ENCODE measurements at regions not wholly inside any gene's neighbourhood (a gene's known extent, or its start where the extent isn't known, plus 50 kb on each side); places are given as distances from the start of the nearest gene placed in this dataset.
A peak's percentile ranks its signal among the peaks of the same experiment; 100 is the strongest.

- Mint-ChIP-seq H3K27me3 (no peaks in the 10 kb centered on the region), H3K9me3 (no peaks in the 10 kb centered on the region), H3K4me1 (peaks cover 30 to 65% (median 46%) of the 10 kb centered on the region in 4 donors), H3K36me3 (peaks cover 8% of the 10 kb centered on the region), H3K4me3 (peak overlapping the region in 2 of 4 donors; percentile 3 to 11), H3K27ac (peak overlapping the region; percentile 85 to 89 (median 87))
- no peak overlapping the region for H3K4me3 ChIP-seq (ENCODE audit: low read depth, low read length)
- ATAC-seq (ENCODE audit: low read depth in 2 of 2): no peak
- H3K27me3 ChIP-seq (ENCODE audit: control insufficient read depth, insufficient read depth, low read length): no peaks in the 10 kb centered on the region
- no peaks in the 10 kb centered on the region for H3K36me3 ChIP-seq (ENCODE audit: control insufficient read depth, insufficient read depth, low read length)
- no peaks in the 10 kb centered on the region for H3K9me3 ChIP-seq (ENCODE audit: control insufficient read depth in 2 of 2, low read length in 2 of 2)
- no peaks in the 10 kb centered on the region for H3K4me1 ChIP-seq (ENCODE audit: control insufficient read depth, insufficient read depth, low read length, poor library complexity, severe bottlenecking)
- no peak for DNase-seq
- no peak overlapping the region for H3K27ac ChIP-seq (ENCODE audit: insufficient read depth, low read length, poor library complexity, severe bottlenecking)
Observed at GRCh38 chr9:110125207-110125751, 82.7 kb downstream of the C9orf152 start.

- no peak for ATAC-seq (ENCODE audit: low read depth in 2 of 2)
Observed at GRCh38 chr9:110125763-110126351, 82.1 kb downstream of the C9orf152 start.

GRCh38 chr9:110126499-110126941 is 81.4 kb downstream of the C9orf152 start:
- ATAC-seq (ENCODE audit: low read depth in 2 of 2) (peak; percentile 32 to 35), DNase-seq (peak in 1 of 3 donors; percentile 30)
- peaks cover 12% of the 10 kb centered on the region for H3K36me3 Mint-ChIP-seq
- no peaks in the 10 kb centered on the region for H3K27me3 Mint-ChIP-seq
- H3K4me3 ChIP-seq (ENCODE audit: low read depth, low read length): no peak overlapping the region
- peaks cover 2% of the 10 kb centered on the region for H3K36me3 ChIP-seq (ENCODE audit: control insufficient read depth, insufficient read depth, low read length)
- H3K9me3 ChIP-seq (ENCODE audit: control insufficient read depth in 2 of 2, low read length in 2 of 2): no peaks in the 10 kb centered on the region
- H3K4me3 Mint-ChIP-seq: peak overlapping the region in 3 of 4 donors; percentile 2 to 68 (median 54)
- no peaks in the 10 kb centered on the region for H3K27me3 ChIP-seq (ENCODE audit: control insufficient read depth, insufficient read depth, low read length)
- H3K4me1 Mint-ChIP-seq: peaks cover 34 to 67% (median 46%) of the 10 kb centered on the region in 4 donors
- H3K4me1 ChIP-seq (ENCODE audit: control insufficient read depth, insufficient read depth, low read length, poor library complexity, severe bottlenecking): no peaks in the 10 kb centered on the region
- H3K27ac Mint-ChIP-seq: peak overlapping the region in 2 of 3 donors; percentile 85 to 89
- H3K9me3 Mint-ChIP-seq: no peaks in the 10 kb centered on the region
- H3K27ac ChIP-seq (ENCODE audit: insufficient read depth, low read length, poor library complexity, severe bottlenecking): no peak overlapping the region

More at GRCh38 chr9:110125763-110126351, 82.1 kb downstream of the C9orf152 start:
- no peak for DNase-seq
- Mint-ChIP-seq H3K4me3 (peak overlapping the region in 3 of 4 donors; percentile 3 to 68 (median 54)), H3K27me3 (no peaks in the 10 kb centered on the region), H3K4me1 (peaks cover 34 to 68% (median 46%) of the 10 kb centered on the region in 4 donors), H3K9me3 (no peaks in the 10 kb centered on the region), H3K36me3 (peaks cover 8% of the 10 kb centered on the region), H3K27ac (peak overlapping the region; percentile 85 to 89 (median 87))
- Histone ChIP-seq H3K4me3 (ENCODE audit: low read depth, low read length) (peak overlapping the region; percentile 2), H3K9me3 (ENCODE audit: control insufficient read depth in 2 of 2, low read length in 2 of 2) (no peaks in the 10 kb centered on the region), H3K27ac (ENCODE audit: insufficient read depth, low read length, poor library complexity, severe bottlenecking) (no peak overlapping the region), H3K4me1 (ENCODE audit: control insufficient read depth, insufficient read depth, low read length, poor library complexity, severe bottlenecking) (no peaks in the 10 kb centered on the region), H3K36me3 (ENCODE audit: control insufficient read depth, insufficient read depth, low read length) (peaks cover 2% of the 10 kb centered on the region), H3K27me3 (ENCODE audit: control insufficient read depth, insufficient read depth, low read length) (no peaks in the 10 kb centered on the region)

- H3K27me3 Mint-ChIP-seq: no peaks in the 10 kb centered on the region
- Histone ChIP-seq H3K27me3 (ENCODE audit: control insufficient read depth, insufficient read depth, low read length) (no peaks in the 10 kb centered on the region), H3K9me3 (ENCODE audit: control insufficient read depth in 2 of 2, low read length in 2 of 2) (no peaks in the 10 kb centered on the region), H3K27ac (ENCODE audit: insufficient read depth, low read length, poor library complexity, severe bottlenecking) (no peak overlapping the region), H3K4me1 (ENCODE audit: control insufficient read depth, insufficient read depth, low read length, poor library complexity, severe bottlenecking) (no peaks in the 10 kb centered on the region), H3K36me3 (ENCODE audit: control insufficient read depth, insufficient read depth, low read length) (peaks cover 2% of the 10 kb centered on the region), H3K4me3 (ENCODE audit: low read depth, low read length) (no peak overlapping the region)
- H3K27ac Mint-ChIP-seq: peak overlapping the region in 2 of 3 donors; percentile 85 to 89
- peaks cover 12% of the 10 kb centered on the region for H3K36me3 Mint-ChIP-seq
- peaks cover 34 to 60% (median 45%) of the 10 kb centered on the region in 4 donors for H3K4me1 Mint-ChIP-seq
- no peaks in the 10 kb centered on the region for H3K9me3 Mint-ChIP-seq
- no peak for ATAC-seq (ENCODE audit: low read depth in 2 of 2)
- H3K4me3 Mint-ChIP-seq: no peak overlapping the region
- DNase-seq: no peak
Observed at GRCh38 chr9:110126986-110127864, 80.7 kb downstream of the C9orf152 start.

- ATAC-seq (ENCODE audit: low read depth in 2 of 2) (no peak), DNase-seq (no peak)
- H3K36me3 ChIP-seq (ENCODE audit: control insufficient read depth, insufficient read depth, low read length): peaks cover 5% of the 10 kb centered on the region
- peaks cover 16% of the 10 kb centered on the region for H3K36me3 Mint-ChIP-seq
- H3K4me1 Mint-ChIP-seq: peaks cover 35 to 64% (median 41%) of the 10 kb centered on the region in 4 donors
- H3K9me3 Mint-ChIP-seq: no peaks in the 10 kb centered on the region
- peak overlapping the region in 1 of 4 donors; percentile 24 for H3K4me3 Mint-ChIP-seq
- H3K9me3 ChIP-seq (ENCODE audit: control insufficient read depth in 2 of 2, low read length in 2 of 2): no peaks in the 10 kb centered on the region
- H3K27ac Mint-ChIP-seq: peak overlapping the region; percentile 41 to 93 (median 63)
- no peaks in the 10 kb centered on the region for H3K4me1 ChIP-seq (ENCODE audit: control insufficient read depth, insufficient read depth, low read length, poor library complexity, severe bottlenecking)
- no peaks in the 10 kb centered on the region for H3K27me3 ChIP-seq (ENCODE audit: control insufficient read depth, insufficient read depth, low read length)
- H3K27ac ChIP-seq (ENCODE audit: insufficient read depth, low read length, poor library complexity, severe bottlenecking): no peak overlapping the region
- no peak overlapping the region for H3K4me3 ChIP-seq (ENCODE audit: low read depth, low read length)
- H3K27me3 Mint-ChIP-seq: no peaks in the 10 kb centered on the region
Observed at GRCh38 chr9:110128664-110129329, 79.2 kb downstream of the C9orf152 start.

DNA sequence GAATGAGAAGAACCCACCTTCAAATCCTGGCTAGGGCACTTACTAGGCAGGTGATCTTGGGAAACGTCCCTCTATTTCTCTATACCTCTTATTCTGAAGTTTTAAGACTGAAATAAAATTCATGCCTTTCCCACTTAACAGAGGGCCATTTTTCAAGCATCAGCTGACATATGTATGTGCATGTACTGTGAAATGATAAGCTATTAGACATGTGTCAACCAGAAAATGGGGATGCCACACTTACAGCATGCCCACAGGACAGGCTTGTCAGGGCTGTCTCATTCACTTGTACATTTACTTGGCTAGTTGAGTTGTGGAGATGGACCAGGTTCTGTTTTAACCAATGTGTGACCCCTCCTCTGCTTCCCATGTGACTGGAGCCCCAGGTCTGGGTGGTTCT is 78.5 kb downstream of the C9orf152 start:
- H3K4me3 Mint-ChIP-seq: no peak overlapping the region
- DNase-seq: no peak

DNA sequence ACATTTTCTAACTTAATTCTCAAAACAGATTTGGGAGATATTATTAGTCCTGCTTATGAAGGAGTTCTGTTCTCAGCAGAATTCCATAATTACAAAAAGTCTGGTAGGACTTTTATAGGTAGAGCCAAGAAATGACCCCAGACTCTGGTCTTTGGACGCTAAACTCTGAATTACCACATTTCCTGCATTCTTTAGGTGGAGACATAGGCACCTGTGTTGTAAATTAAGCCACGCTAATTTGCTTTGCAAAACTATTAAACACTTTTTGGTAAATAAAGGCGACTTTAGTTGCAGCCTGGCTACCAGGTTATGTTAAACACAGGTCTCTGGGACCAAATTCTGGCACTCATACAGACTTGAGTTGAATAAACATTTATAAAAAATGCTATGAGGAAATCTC is 77.7 kb downstream of the C9orf152 start:
- H3K27ac Mint-ChIP-seq: no peak overlapping the region
- H3K36me3 Mint-ChIP-seq: peaks cover 16% of the 10 kb centered on the region
- H3K4me3 ChIP-seq (ENCODE audit: low read depth, low read length): no peak overlapping the region
- no peaks in the 10 kb centered on the region for H3K9me3 Mint-ChIP-seq
- H3K27me3 Mint-ChIP-seq: no peaks in the 10 kb centered on the region
- peaks cover 5% of the 10 kb centered on the region for H3K36me3 ChIP-seq (ENCODE audit: control insufficient read depth, insufficient read depth, low read length)
- H3K4me1 Mint-ChIP-seq: peaks cover 29 to 53% (median 37%) of the 10 kb centered on the region in 4 donors
- H3K4me3 Mint-ChIP-seq: no peak overlapping the region
- H3K4me1 ChIP-seq (ENCODE audit: control insufficient read depth, insufficient read depth, low read length, poor library complexity, severe bottlenecking): no peaks in the 10 kb centered on the region
- H3K27me3 ChIP-seq (ENCODE audit: control insufficient read depth, insufficient read depth, low read length): no peaks in the 10 kb centered on the region
- no peak overlapping the region for H3K27ac ChIP-seq (ENCODE audit: insufficient read depth, low read length, poor library complexity, severe bottlenecking)
- no peaks in the 10 kb centered on the region for H3K9me3 ChIP-seq (ENCODE audit: control insufficient read depth in 2 of 2, low read length in 2 of 2)
- ATAC-seq (ENCODE audit: low read depth in 2 of 2) (no peak), DNase-seq (no peak)

More for the DNA sequence above, 78.5 kb downstream of the C9orf152 start:
- Mint-ChIP-seq H3K27me3 (no peaks in the 10 kb centered on the region), H3K27ac (no peak overlapping the region), H3K9me3 (no peaks in the 10 kb centered on the region), H3K4me1 (peaks cover 34 to 60% (median 38%) of the 10 kb centered on the region in 4 donors), H3K36me3 (peaks cover 16% of the 10 kb centered on the region)
- H3K36me3 ChIP-seq (ENCODE audit: control insufficient read depth, insufficient read depth, low read length): peaks cover 5% of the 10 kb centered on the region
- H3K4me3 ChIP-seq (ENCODE audit: low read depth, low read length): no peak overlapping the region
- no peak for ATAC-seq (ENCODE audit: low read depth in 2 of 2)
- H3K27ac ChIP-seq (ENCODE audit: insufficient read depth, low read length, poor library complexity, severe bottlenecking): no peak overlapping the region
- H3K4me1 ChIP-seq (ENCODE audit: control insufficient read depth, insufficient read depth, low read length, poor library complexity, severe bottlenecking): no peaks in the 10 kb centered on the region
- no peaks in the 10 kb centered on the region for H3K9me3 ChIP-seq (ENCODE audit: control insufficient read depth in 2 of 2, low read length in 2 of 2)
- H3K27me3 ChIP-seq (ENCODE audit: control insufficient read depth, insufficient read depth, low read length): no peaks in the 10 kb centered on the region
